ENCODE measurements at regions not wholly inside any gene's neighbourhood (a gene's known extent, or its start where the extent isn't known, plus 50 kb on each side); places are given as distances from the start of the nearest gene placed in this dataset.
"Not testable (repeated sequence)": the region's sequence is repeated elsewhere in the genome, so short reads cannot be mapped to it uniquely, and the experiment has no call there.

DNA sequence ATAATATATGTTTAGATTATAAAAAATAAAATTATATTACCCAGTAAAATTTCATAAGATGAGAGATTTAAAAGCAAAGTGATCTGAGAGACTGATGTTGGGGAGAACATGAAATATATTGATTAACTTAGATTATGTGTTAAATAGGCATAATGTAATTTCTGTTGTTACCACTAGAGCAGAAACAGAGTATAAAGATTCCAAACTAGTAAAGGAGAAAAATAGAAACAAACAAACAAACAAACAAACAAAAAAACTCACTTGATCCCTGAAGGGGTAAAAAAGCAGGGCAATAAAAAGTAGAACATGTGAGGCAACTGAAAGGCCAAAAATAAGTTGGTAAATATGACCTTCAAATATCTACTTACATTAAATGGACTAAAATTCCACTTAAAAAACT, 640.4 kb upstream of the RGS18 start:
- Histone ChIP-seq H4K8ac (ENCODE audit: low read length) (no peak overlapping the region), H2AFZ (ENCODE audit: low read depth, low read length) (no peak overlapping the region), H3K23ac (ENCODE audit: low read length in 2 of 2) (no peak overlapping the region), H3K18ac (ENCODE audit: low read depth in 1 of 2, low read length in 2 of 2) (no peak overlapping the region), H4K91ac (ENCODE audit: low read length) (no peak overlapping the region), H3K79me1 (replicated peaks; ENCODE audit: low read length, poor library complexity, severe bottlenecking) (no peaks in the 10 kb centered on the region), H2BK15ac (ENCODE audit: low read depth, poor library complexity, severe bottlenecking) (no peak overlapping the region), H3K4me1 (ENCODE audit: control insufficient read depth, insufficient read depth, low read depth, low read length) (no peaks in the 10 kb centered on the region), H3K27me3 (ENCODE audit: control insufficient read depth in 1 of 2, insufficient read depth in 1 of 2, low read length in 2 of 2) (no peaks in the 10 kb centered on the region), H3K9ac (ENCODE audit: low read length) (no peak overlapping the region), H3K36me3 (ENCODE audit: control insufficient read depth in 1 of 2, insufficient read depth in 2 of 2, low read depth in 1 of 2, low read length in 2 of 2) (no peaks in the 10 kb centered on the region), H2AK5ac (ENCODE audit: low read length, severe bottlenecking) (no peak overlapping the region), H3K4ac (ENCODE audit: low read depth in 1 of 2, low read length in 2 of 2) (no peak overlapping the region), H3K4me2 (ENCODE audit: low read length, poor library complexity, severe bottlenecking) (no peak overlapping the region), H2BK5ac (ENCODE audit: low read depth, low read length, poor library complexity, severe bottlenecking) (no peak overlapping the region), H2BK12ac (ENCODE audit: low read length in 2 of 2) (no peak overlapping the region), H3K27ac (ENCODE audit: low read length, poor library complexity, severe bottlenecking) (no peak overlapping the region), H3K9me3 (ENCODE audit: control insufficient read depth, low read length) (peaks cover 9% of the 10 kb centered on the region), H2BK120ac (ENCODE audit: low read depth, low read length) (no peak overlapping the region), H3K4me3 (ENCODE audit: insufficient read depth in 1 of 2, low read depth in 1 of 2, low read length in 2 of 2) (no peak overlapping the region), H3K14ac (ENCODE audit: low read length in 2 of 2) (no peak overlapping the region)
- DNase-seq = no peak

- no peak overlapping the region for H2BK12ac ChIP-seq (ENCODE audit: low read length in 2 of 2)
- H4K8ac ChIP-seq (ENCODE audit: low read length) = no peak overlapping the region
- H2BK5ac ChIP-seq (ENCODE audit: low read depth, low read length, poor library complexity, severe bottlenecking) = no peak overlapping the region
- no peak overlapping the region for H3K4me3 ChIP-seq (ENCODE audit: insufficient read depth in 1 of 2, low read depth in 1 of 2, low read length in 2 of 2)
- no peak overlapping the region for H2BK15ac ChIP-seq (ENCODE audit: low read depth, poor library complexity, severe bottlenecking)
- H3K36me3 ChIP-seq (ENCODE audit: control insufficient read depth in 1 of 2, insufficient read depth in 2 of 2, low read depth in 1 of 2, low read length in 2 of 2) = no peaks in the 10 kb centered on the region
- no peak overlapping the region for H2AK5ac ChIP-seq (ENCODE audit: low read length, severe bottlenecking)
- no peaks in the 10 kb centered on the region for H3K4me1 ChIP-seq (ENCODE audit: control insufficient read depth, insufficient read depth, low read depth, low read length)
- no peak overlapping the region for H3K4me2 ChIP-seq (ENCODE audit: low read length, poor library complexity, severe bottlenecking)
- H3K27me3 ChIP-seq (ENCODE audit: control insufficient read depth in 1 of 2, insufficient read depth in 1 of 2, low read length in 2 of 2) = no peaks in the 10 kb centered on the region
- no peak overlapping the region for H3K14ac ChIP-seq (ENCODE audit: low read length in 2 of 2)
- no peak for DNase-seq
- no peak overlapping the region for H4K91ac ChIP-seq (ENCODE audit: low read length)
- no peaks in the 10 kb centered on the region for H3K79me1 ChIP-seq (replicated peaks; ENCODE audit: low read length, poor library complexity, severe bottlenecking)
- no peak overlapping the region for H3K23ac ChIP-seq (ENCODE audit: low read length in 2 of 2)
- H3K4ac ChIP-seq (ENCODE audit: low read depth in 1 of 2, low read length in 2 of 2) = no peak overlapping the region
- peaks cover 1% of the 10 kb centered on the region for H3K9me3 ChIP-seq (ENCODE audit: control insufficient read depth, low read length)
- H3K18ac ChIP-seq (ENCODE audit: low read depth in 1 of 2, low read length in 2 of 2) = no peak overlapping the region
- no peak overlapping the region for H2AFZ ChIP-seq (ENCODE audit: low read depth, low read length)
- H3K9ac ChIP-seq (ENCODE audit: low read length) = no peak overlapping the region
- H3K27ac ChIP-seq (ENCODE audit: low read length, poor library complexity, severe bottlenecking) = no peak overlapping the region
- H2BK120ac ChIP-seq (ENCODE audit: low read depth, low read length) = no peak overlapping the region
These were observed 638.7 kb upstream of the RGS18 start for GRCh38 chr1:191519519-191519918.

DNA sequence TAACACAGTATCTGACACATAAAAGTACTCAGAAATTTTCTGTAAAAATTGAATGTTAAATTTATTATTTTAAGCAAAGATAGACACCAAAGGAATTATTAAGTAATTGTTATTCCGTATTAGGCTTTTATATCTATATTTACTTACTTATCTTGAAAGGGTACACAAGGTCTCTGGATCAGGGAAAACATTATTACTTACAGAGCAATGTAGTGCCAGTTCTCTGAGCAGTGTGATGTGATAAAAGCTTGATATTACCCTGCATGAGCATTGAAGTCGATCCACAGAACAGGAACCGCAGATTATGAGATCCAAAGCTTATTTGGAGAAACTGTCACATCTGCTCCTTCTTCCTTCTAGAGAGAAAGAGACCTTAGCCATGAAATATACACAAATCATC, 637.9 kb upstream of the RGS18 start:
- Histone ChIP-seq H3K27ac (ENCODE audit: low read length, poor library complexity, severe bottlenecking) (peak overlapping the region; percentile 45), H3K4me2 (ENCODE audit: low read length, poor library complexity, severe bottlenecking) (no peak overlapping the region), H3K9ac (ENCODE audit: low read length) (no peak overlapping the region), H3K18ac (ENCODE audit: low read depth in 1 of 2, low read length in 2 of 2) (no peak overlapping the region), H2BK5ac (ENCODE audit: low read depth, low read length, poor library complexity, severe bottlenecking) (no peak overlapping the region), H3K14ac (ENCODE audit: low read length in 2 of 2) (no peak overlapping the region), H3K9me3 (ENCODE audit: control insufficient read depth, low read length) (no peaks in the 10 kb centered on the region), H2BK120ac (ENCODE audit: low read depth, low read length) (no peak overlapping the region), H4K8ac (ENCODE audit: low read length) (no peak overlapping the region), H3K79me1 (replicated peaks; ENCODE audit: low read length, poor library complexity, severe bottlenecking) (no peaks in the 10 kb centered on the region), H3K36me3 (ENCODE audit: control insufficient read depth in 1 of 2, insufficient read depth in 2 of 2, low read depth in 1 of 2, low read length in 2 of 2) (no peaks in the 10 kb centered on the region), H4K91ac (ENCODE audit: low read length) (no peak overlapping the region), H2AK5ac (ENCODE audit: low read length, severe bottlenecking) (no peak overlapping the region), H3K4ac (ENCODE audit: low read depth in 1 of 2, low read length in 2 of 2) (no peak overlapping the region), H2AFZ (ENCODE audit: low read depth, low read length) (no peak overlapping the region), H2BK12ac (ENCODE audit: low read length in 2 of 2) (no peak overlapping the region), H3K27me3 (ENCODE audit: control insufficient read depth in 1 of 2, insufficient read depth in 1 of 2, low read length in 2 of 2) (no peaks in the 10 kb centered on the region), H3K23ac (ENCODE audit: low read length in 2 of 2) (no peak overlapping the region), H2BK15ac (ENCODE audit: low read depth, poor library complexity, severe bottlenecking) (no peak overlapping the region), H3K4me3 (ENCODE audit: insufficient read depth in 1 of 2, low read depth in 1 of 2, low read length in 2 of 2) (no peak overlapping the region), H3K4me1 (ENCODE audit: control insufficient read depth, insufficient read depth, low read depth, low read length) (no peaks in the 10 kb centered on the region)
- WGBS = 100% methylated on average over 2 of the region's 3 CpGs
- no peak for DNase-seq

DNA sequence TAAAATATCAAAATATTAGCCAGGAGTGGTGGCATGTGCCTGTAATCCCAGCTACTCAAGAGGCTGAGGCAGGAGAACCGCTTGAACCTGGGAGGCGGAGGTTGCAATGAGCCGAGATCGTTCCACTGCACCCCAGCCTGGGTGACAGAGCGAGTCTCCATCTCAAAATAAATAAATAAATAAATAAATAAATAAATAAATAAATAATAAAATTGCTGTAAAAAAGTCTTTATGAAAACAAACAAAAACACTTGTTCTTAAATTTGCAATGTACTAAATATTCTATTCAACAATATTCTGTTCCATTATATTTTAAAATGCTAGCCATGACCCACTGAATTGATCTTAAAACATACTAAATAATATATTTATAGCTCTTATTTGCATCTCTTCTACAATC, 632.3 kb upstream of the RGS18 start:
- WGBS = 93% methylated on average over 2 of the region's 5 CpGs
- H3K4ac ChIP-seq (ENCODE audit: low read depth in 1 of 2, low read length in 2 of 2) = not testable (repeated sequence)

More for the DNA sequence above, 632.3 kb upstream of the RGS18 start:
- not testable (repeated sequence) for H2BK12ac ChIP-seq (ENCODE audit: low read length in 2 of 2); H3K4me1 ChIP-seq (ENCODE audit: control insufficient read depth, insufficient read depth, low read depth, low read length); H2AK5ac ChIP-seq (ENCODE audit: low read length, severe bottlenecking); H3K36me3 ChIP-seq (ENCODE audit: control insufficient read depth in 1 of 2, insufficient read depth in 2 of 2, low read depth in 1 of 2, low read length in 2 of 2); H2BK5ac ChIP-seq (ENCODE audit: low read depth, low read length, poor library complexity, severe bottlenecking); H4K8ac ChIP-seq (ENCODE audit: low read length); H3K4me3 ChIP-seq (ENCODE audit: insufficient read depth in 1 of 2, low read depth in 1 of 2, low read length in 2 of 2); DNase-seq; H3K27me3 ChIP-seq (ENCODE audit: control insufficient read depth in 1 of 2, insufficient read depth in 1 of 2, low read length in 2 of 2); H3K14ac ChIP-seq (ENCODE audit: low read length in 2 of 2); H2BK120ac ChIP-seq (ENCODE audit: low read depth, low read length); H4K91ac ChIP-seq (ENCODE audit: low read length); H3K4me2 ChIP-seq (ENCODE audit: low read length, poor library complexity, severe bottlenecking); H3K18ac ChIP-seq (ENCODE audit: low read depth in 1 of 2, low read length in 2 of 2); H3K27ac ChIP-seq (ENCODE audit: low read length, poor library complexity, severe bottlenecking); H3K23ac ChIP-seq (ENCODE audit: low read length in 2 of 2); H3K9me3 ChIP-seq (ENCODE audit: control insufficient read depth, low read length); H2AFZ ChIP-seq (ENCODE audit: low read depth, low read length); H3K79me1 ChIP-seq (replicated peaks; ENCODE audit: low read length, poor library complexity, severe bottlenecking); H3K9ac ChIP-seq (ENCODE audit: low read length); H2BK15ac ChIP-seq (ENCODE audit: low read depth, poor library complexity, severe bottlenecking)

Data from mesenchymal stem cell (in vitro differentiated cells and primary cell).